ENCODE measurements at regions not wholly inside any gene's neighbourhood (a gene's known extent, or its start where the extent isn't known, plus 50 kb on each side); places are given as distances from the start of the nearest gene placed in this dataset.

GRCh38 chr4:35793766-35794165 is 450.5 kb downstream of the ARAP2 start:
- ChIA-PET RAD21 (ENCODE audit: low non-redundant PET in 1 of 2, low total read pairs in 2 of 2, uncharacterized antibody in 2 of 2, unreplicated experiment in 2 of 2) (no interaction called here), POLR2A (no interaction called here), CTCF (no interaction called here)
- H3K4me3 ChIP-seq (replicated peaks in 1 of 2; ENCODE audit: low read depth in 1 of 2, low read length in 2 of 2), result no peak overlapping the region
- no peaks in the 10 kb centered on the region for H3K9me2 ChIP-seq (ENCODE audit: insufficient read depth)
- intact Hi-C loops (cut with micrococcal nuclease), result no loop called here
- BruUV-seq (replicated peaks), result no TSS peak
- H4K20me1 ChIP-seq (ENCODE audit: insufficient read depth), result no peaks in the 10 kb centered on the region
- H3K4me2 ChIP-seq (ENCODE audit: low read length), result no peak overlapping the region
- no peaks in the 10 kb centered on the region for H3K36me3 ChIP-seq (ENCODE audit: control insufficient read depth in 1 of 2, insufficient read depth in 2 of 2, low read length in 2 of 2)
- H2AFZ ChIP-seq (ENCODE audit: low read depth, low read length, poor library complexity, severe bottlenecking), result no peak overlapping the region
- DNase-seq (ENCODE audit: low read depth, low spot score) (no peak), ATAC-seq (no peak)
- H3K79me2 ChIP-seq (ENCODE audit: insufficient read depth, low read length), result no peaks in the 10 kb centered on the region
- no peak for TF ChIP-seq YY1 (IDR thresholded peaks at IDR 0.05; ENCODE audit: extremely low read depth, insufficient replicate concordance, low read depth, low read length)
- TF ChIP-seq ZBTB33 (IDR thresholded peaks at IDR 0.05; ENCODE audit: extremely low read depth, insufficient replicate concordance, low read length), result no peak
- TF ChIP-seq POLR2A (IDR thresholded peaks at IDR 0.05; ENCODE audit: borderline replicate concordance, extremely low read depth, insufficient read depth, insufficient read length), result no peak
- TF ChIP-seq JUND (IDR thresholded peaks at IDR 0.05), result no peak
- TF ChIP-seq ZFX (IDR thresholded peaks at IDR 0.05), result no peak
- TF ChIP-seq ZNF274 (IDR thresholded peaks at IDR 0.05; ENCODE audit: low read depth, low read length), result no peak
- TF ChIP-seq, protein P1, sequence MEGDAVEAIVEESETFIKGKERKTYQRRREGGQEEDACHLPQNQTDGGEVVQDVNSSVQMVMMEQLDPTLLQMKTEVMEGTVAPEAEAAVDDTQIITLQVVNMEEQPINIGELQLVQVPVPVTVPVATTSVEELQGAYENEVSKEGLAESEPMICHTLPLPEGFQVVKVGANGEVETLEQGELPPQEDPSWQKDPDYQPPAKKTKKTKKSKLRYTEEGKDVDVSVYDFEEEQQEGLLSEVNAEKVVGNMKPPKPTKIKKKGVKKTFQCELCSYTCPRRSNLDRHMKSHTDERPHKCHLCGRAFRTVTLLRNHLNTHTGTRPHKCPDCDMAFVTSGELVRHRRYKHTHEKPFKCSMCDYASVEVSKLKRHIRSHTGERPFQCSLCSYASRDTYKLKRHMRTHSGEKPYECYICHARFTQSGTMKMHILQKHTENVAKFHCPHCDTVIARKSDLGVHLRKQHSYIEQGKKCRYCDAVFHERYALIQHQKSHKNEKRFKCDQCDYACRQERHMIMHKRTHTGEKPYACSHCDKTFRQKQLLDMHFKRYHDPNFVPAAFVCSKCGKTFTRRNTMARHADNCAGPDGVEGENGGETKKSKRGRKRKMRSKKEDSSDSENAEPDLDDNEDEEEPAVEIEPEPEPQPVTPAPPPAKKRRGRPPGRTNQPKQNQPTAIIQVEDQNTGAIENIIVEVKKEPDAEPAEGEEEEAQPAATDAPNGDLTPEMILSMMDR (IDR thresholded peaks at IDR 0.05 in 2 of 3, conservative IDR thresholded peaks at IDR 0.05 in 1 of 3; ENCODE audit: borderline replicate concordance in 1 of 3, insufficient read depth in 1 of 3, low read depth in 2 of 3, low read length in 2 of 3), result no peak
- TF ChIP-seq EZH2phosphoT487 (IDR thresholded peaks at IDR 0.05; ENCODE audit: borderline replicate concordance), result no peak
- H3K9me3 ChIP-seq (ENCODE audit: control insufficient read depth in 1 of 2, insufficient read depth in 1 of 2, low read depth in 1 of 2, low read length in 2 of 2), result no peaks in the 10 kb centered on the region
- H3K27me3 ChIP-seq (ENCODE audit: insufficient read depth, low read length), result no peaks in the 10 kb centered on the region
- no peak overlapping the region for H3K9ac ChIP-seq (ENCODE audit: low read length)
- no peak overlapping the region for H3K27ac ChIP-seq (ENCODE audit: low read depth, low read length)
- no peaks in the 10 kb centered on the region for H3K4me1 ChIP-seq (ENCODE audit: control insufficient read depth in 1 of 2, insufficient read depth in 2 of 2, low read length in 2 of 2)

Data from HCT116 (cell line).